Jurkat, Clone E6-1 (cell line): ENCODE measurements at regions not wholly inside any gene's neighbourhood (a gene's known extent, or its start where the extent isn't known, plus 50 kb on each side); places are given as distances from the start of the nearest gene placed in this dataset.

ENCODE experiments used
- DNase-seq: peaks from one replicate; pipeline ENCODE4 v3.0.0-alpha.2; 2011; ENCODE audit warnings: low read depth, low spot score
- H3K4me3 ChIP-seq: 2 replicates; pipeline ENCODE4 v1.5.1; 2011; ENCODE audit warnings: mild to moderate bottlenecking, low read length, control low read depth, moderate library complexity

DNA sequence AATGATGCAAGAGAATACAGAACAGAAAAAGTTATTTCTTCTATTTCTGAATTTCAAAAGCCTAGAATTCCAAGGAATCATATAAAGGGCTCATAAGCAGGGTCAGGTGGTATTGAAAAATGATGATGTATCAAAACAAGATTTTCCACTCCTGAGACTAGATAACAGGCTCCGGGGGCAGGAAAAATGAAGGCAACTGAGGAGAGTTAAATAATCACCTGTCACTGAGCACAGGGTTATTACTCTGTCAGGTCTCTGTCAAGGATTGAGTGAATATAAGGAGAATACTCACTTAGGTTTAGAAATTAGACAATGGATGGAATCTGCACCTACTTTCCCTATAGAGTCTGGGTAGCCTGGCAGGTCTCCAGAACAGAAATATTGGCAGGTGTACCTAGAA is 76.1 kb upstream of the KHDRBS2 start:
- no peak for DNase-seq
- no peak overlapping the region for H3K4me3 ChIP-seq

DNA sequence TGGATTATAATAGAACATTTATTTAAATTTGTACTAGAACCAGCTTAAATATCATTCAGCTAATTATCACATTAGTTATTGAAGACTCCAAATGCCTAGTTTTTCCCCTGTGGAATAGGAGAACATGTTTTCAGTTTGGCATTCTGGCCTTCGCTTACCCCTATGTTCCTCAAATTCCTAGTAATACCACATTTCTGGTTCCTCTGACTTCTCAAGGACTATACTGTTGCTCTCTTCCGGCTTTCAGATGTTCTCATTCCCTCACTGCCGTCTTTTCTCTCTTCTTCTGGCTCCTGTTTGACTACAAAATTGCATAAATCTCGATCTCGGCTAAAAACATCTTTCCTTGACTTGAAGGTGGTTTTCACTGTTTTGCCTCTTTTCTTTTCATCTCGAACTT is 71.8 kb upstream of the KHDRBS2 start:
- H3K4me3 ChIP-seq = no peak overlapping the region
- DNase-seq = no peak

DNA sequence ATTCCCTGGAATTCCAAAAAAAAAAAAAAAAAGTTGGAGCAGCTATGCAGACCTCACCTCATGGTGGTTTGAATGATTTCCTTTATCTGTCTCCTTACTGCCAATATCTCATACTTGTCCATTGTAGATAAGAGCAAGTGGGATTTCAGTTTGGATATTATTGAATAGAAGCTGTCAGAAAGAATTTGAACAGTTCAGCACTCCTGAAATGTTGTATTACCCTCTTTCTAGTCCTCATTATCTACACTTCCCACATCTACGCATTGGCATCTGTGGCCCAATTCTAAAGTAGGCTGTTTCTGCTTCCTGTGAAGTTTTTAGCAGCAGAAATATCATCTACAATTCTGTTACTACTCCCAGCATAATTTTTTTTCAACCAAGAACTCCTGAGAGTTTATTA is 68.2 kb upstream of the KHDRBS2 start:
- H3K4me3 ChIP-seq = no peak overlapping the region
- DNase-seq = no peak

DNA sequence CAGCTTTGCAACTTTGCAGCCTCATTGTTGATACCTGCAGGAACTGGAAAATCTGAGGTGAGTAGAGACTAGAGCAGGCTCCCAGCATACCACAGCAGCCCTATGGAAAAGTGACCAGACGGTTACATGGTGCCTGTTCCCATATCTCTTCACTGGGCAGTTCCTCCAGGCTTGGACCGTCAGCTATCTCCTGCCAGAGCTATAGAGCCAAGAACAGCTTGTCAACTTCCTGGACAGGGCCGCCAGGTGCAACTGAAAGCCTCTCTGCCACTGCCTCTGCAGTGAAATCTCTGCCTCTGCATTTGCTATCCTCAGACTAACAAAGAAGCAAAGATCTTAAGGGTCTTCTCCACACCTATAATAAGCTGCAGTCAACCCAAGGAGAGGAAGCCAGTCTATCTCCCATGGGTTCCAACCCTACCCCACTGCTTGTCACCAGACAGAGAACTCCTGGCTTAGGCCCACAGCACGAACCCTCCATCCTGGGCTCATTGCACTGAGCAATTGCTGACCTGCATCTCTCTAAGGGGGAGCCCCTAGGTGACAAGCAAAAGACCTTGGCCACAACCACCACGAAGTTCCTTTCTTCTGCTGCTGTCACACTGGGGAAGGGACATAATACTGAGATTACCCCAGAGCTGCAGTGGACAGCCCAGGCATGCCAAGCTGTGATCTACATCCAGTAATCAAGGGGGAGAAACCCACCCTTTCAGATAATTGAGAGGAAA is 60.1 kb upstream of the KHDRBS2 start:
- no peak overlapping the region for H3K4me3 ChIP-seq
- no peak for DNase-seq

DNA sequence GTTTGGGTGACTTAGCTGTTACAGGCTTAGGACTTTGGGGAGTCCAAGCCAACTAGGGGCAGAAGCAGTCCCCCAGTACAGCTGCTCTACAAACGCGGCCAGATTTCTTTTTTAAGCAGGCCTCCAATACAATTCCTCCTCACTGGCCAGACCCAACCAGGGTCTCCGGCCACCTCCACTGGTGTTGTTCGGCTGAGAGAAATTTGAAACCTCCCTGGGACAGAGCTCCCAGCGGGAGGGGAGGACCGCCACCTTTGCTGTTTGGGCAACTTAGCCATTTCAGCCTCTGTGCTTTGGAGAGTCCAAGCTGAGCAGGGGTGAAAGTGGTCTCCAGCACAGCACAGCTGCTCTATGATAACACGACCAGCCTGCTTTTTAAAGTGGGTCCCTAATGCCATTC is 59.4 kb upstream of the KHDRBS2 start:
- H3K4me3 ChIP-seq = no peak overlapping the region
- DNase-seq = no peak

DNA sequence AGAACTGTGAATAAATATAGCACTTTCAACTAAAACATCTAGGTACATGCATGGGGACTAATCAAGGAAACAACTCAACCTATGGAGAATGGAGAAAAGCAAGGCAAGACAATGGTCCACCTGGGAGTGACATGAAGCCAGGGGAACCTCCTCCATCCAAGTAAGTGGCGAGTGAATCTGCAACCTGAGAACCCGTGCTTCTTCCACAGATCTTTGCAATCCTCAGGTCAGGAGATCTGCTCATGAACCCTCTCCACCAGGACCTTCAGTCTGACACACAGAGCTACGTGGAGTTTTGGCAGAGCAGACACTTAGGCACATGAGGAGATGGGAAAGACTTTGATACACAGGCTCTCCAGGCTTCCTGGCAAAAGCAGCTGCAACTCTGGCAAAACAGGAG is 58.8 kb upstream of the KHDRBS2 start:
- no peak overlapping the region for H3K4me3 ChIP-seq
- DNase-seq = no peak

DNA sequence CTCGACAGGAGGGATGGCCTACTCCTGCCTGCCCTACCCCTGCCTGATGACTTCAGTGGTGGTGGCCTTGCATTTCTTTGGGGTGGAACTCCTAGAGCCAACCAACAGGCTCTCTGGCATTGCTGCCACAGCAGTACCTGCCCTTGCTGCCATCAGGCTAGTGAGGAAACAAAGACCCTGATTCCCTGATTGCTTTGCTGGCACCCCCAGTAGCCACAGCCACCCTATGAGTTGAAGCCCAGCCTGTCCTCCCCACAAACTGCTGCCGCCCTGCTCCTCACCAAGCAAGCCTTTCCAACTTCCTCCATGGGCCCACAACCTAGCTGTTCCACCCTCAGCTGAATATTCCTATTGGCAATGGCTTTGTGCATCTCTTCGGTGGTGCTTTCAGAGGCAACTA is 52.5 kb upstream of the KHDRBS2 start:
- H3K4me3 ChIP-seq = no peak overlapping the region
- DNase-seq = no peak
